ENCODE measurements at regions not wholly inside any gene's neighbourhood (a gene's known extent, or its start where the extent isn't known, plus 50 kb on each side); places are given as distances from the start of the nearest gene placed in this dataset.

- no peak for ATAC-seq
- no peak for DNase-seq (ENCODE audit: low spot score)
Observed at GRCh38 chr16:65545413-65545956, 423.6 kb upstream of the CDH11 start.

GRCh38 chr16:65543781-65544740 lies 422.2 kb upstream of the CDH11 start:
- no peak for ATAC-seq
- no peak for DNase-seq (ENCODE audit: low spot score)

GRCh38 chr16:65541646-65542045 lies 419.8 kb upstream of the CDH11 start:
- ATAC-seq, result no peak

GRCh38 chr16:65540901-65541300 lies 419.0 kb upstream of the CDH11 start:
- DNase-seq (ENCODE audit: low spot score) (no peak), ATAC-seq (no peak)

More at GRCh38 chr16:65541646-65542045, 419.8 kb upstream of the CDH11 start:
- DNase-seq (ENCODE audit: low spot score), result no peak

- no peak for ATAC-seq
Observed at GRCh38 chr16:65538976-65539375, 417.1 kb upstream of the CDH11 start.

GRCh38 chr16:65537336-65537735 lies 415.5 kb upstream of the CDH11 start:
- no peak for ATAC-seq
- DNase-seq (ENCODE audit: low spot score), result no peak

More at GRCh38 chr16:65538976-65539375, 417.1 kb upstream of the CDH11 start:
- DNase-seq (ENCODE audit: low spot score), result no peak

- DNase-seq (ENCODE audit: low spot score) (no peak), ATAC-seq (no peak)
Observed at GRCh38 chr16:65534121-65534528, 412.3 kb upstream of the CDH11 start.

GRCh38 chr16:65532846-65533245 lies 411.0 kb upstream of the CDH11 start:
- DNase-seq (ENCODE audit: low spot score) (no peak), ATAC-seq (no peak)

GRCh38 chr16:65532258-65532657 lies 410.4 kb upstream of the CDH11 start:
- no peak for DNase-seq (ENCODE audit: low spot score)
- no peak for ATAC-seq

- ATAC-seq (no peak), DNase-seq (ENCODE audit: low spot score) (no peak)
Observed at GRCh38 chr16:65531475-65531874, 409.6 kb upstream of the CDH11 start.

- ATAC-seq, result no peak
- DNase-seq (ENCODE audit: low spot score), result no peak
Observed at GRCh38 chr16:65525707-65526106, 403.8 kb upstream of the CDH11 start.

- DNase-seq (ENCODE audit: low spot score), result no peak
- ATAC-seq, result no peak
Observed at GRCh38 chr16:65524997-65525396, 403.1 kb upstream of the CDH11 start.

- DNase-seq (ENCODE audit: low spot score), result no peak
- no peak for ATAC-seq
Observed at GRCh38 chr16:65524231-65524630, 402.4 kb upstream of the CDH11 start.

- DNase-seq (ENCODE audit: low spot score), result no peak
- ATAC-seq, result no peak
Observed at GRCh38 chr16:65523283-65523944, 401.6 kb upstream of the CDH11 start.

GRCh38 chr16:65522412-65522811 lies 400.5 kb upstream of the CDH11 start:
- ATAC-seq, result no peak
- DNase-seq (ENCODE audit: low spot score), result no peak

GRCh38 chr16:65521633-65522328 lies 399.9 kb upstream of the CDH11 start:
- ATAC-seq (no peak), DNase-seq (ENCODE audit: low spot score) (no peak)

GRCh38 chr16:65519402-65519801 lies 397.5 kb upstream of the CDH11 start:
- no peak for DNase-seq (ENCODE audit: low spot score)
- ATAC-seq, result no peak

GRCh38 chr16:65515193-65515592 lies 393.3 kb upstream of the CDH11 start:
- ATAC-seq, result no peak
- no peak for DNase-seq (ENCODE audit: low spot score)

GRCh38 chr16:65510850-65511249 lies 389.0 kb upstream of the CDH11 start:
- no peak for ATAC-seq

GRCh38 chr16:65510241-65510640 lies 388.4 kb upstream of the CDH11 start:
- no peak for DNase-seq (ENCODE audit: low spot score)
- ATAC-seq, result no peak

More at GRCh38 chr16:65510850-65511249, 389.0 kb upstream of the CDH11 start:
- DNase-seq (ENCODE audit: low spot score), result no peak

- ATAC-seq (no peak), DNase-seq (ENCODE audit: low spot score) (no peak)
Observed at GRCh38 chr16:65509172-65509571, 387.3 kb upstream of the CDH11 start.

All from left lobe of liver (tissue), 2 donors.